Endothelial cell of umbilical vein (primary cell): ENCODE measurements at regions not wholly inside any gene's neighbourhood (a gene's known extent, or its start where the extent isn't known, plus 50 kb on each side); places are given as distances from the start of the nearest gene placed in this dataset.

Source experiments
- BruUV-seq: library from RNA; stranded (reverse); fragments of 400-500 nt; replicated peaks from 2 replicates; lab custom pipeline; 2021; lab: Mats Ljungman, UMichigan
- CTCF ChIA-PET: fragments of 300-600, 350-600 bp; sonication (Branson Sonifier 250); formaldehyde crosslinking; loops from one replicate; lab custom pipeline; 2021; ENCODE audit warnings: antibody characterized with exemption, inconsistent platforms; lab: Charles Lee
- POLR2A ChIA-PET: fragments of 300-600, 350-600 bp; sonication (Branson Sonifier 250); formaldehyde crosslinking; loops from one replicate; lab custom pipeline; 2021; ENCODE audit warnings: antibody characterized with exemption, inconsistent platforms; lab: Charles Lee
- DNase-seq: peaks from one replicate; pipeline ENCODE4 v3.0.0-alpha.2; 2011; ENCODE audit warnings: low read depth, low spot score
- FAIRE-seq: peaks from 2 replicates; lab custom pipeline; 2011; peaks lifted over from hg19 to GRCh38; lab: Jason Lieb, UNC
- H2AFZ ChIP-seq: 2 replicates; pipeline ENCODE4 v1.6.0; 2012; ENCODE audit warnings: low read depth, low read length, control low read depth, inconsistent platforms
- H3K27ac ChIP-seq: 2 replicates; pipeline ENCODE4 v1.5.1; 2011; ENCODE audit warnings: low read depth, mild to moderate bottlenecking, control low read depth, low read length, moderate library complexity; ENCODE audit not compliant: insufficient read depth
- H3K27me3 ChIP-seq, 2 experiments: 2 replicates each; pipeline versions ENCODE4 v1.6.0 to v1.6.1; 2011; ENCODE audit warnings: low read length in 2 of 2, mixed read lengths in 1 of 2; ENCODE audit not compliant: control insufficient read depth in 2 of 2, insufficient read depth in 2 of 2
- H3K36me3 ChIP-seq, 2 experiments: 2 replicates in 1 of 2; 3 replicates in 1 of 2; pipeline ENCODE4 v1.5.1; 2011; ENCODE audit warnings: low read length in 2 of 2, mild to moderate bottlenecking in 1 of 2, moderate library complexity in 1 of 2; ENCODE audit not compliant: control insufficient read depth in 2 of 2, insufficient read depth in 2 of 2; ENCODE audit errors: extremely low read depth in 1 of 2
- H3K4me1 ChIP-seq: 3 replicates; pipeline ENCODE4 v1.5.1; 2011; ENCODE audit warnings: mild to moderate bottlenecking, low read length; ENCODE audit not compliant: control insufficient read depth, insufficient read depth; ENCODE audit errors: extremely low read depth
- H3K4me2 ChIP-seq: 2 replicates; pipeline ENCODE4 v1.6.1; 2011; ENCODE audit warnings: low read length, control low read depth, mixed read lengths; ENCODE audit not compliant: insufficient read depth
- H3K4me3 ChIP-seq, 3 experiments: fragments of 200-600 bp in 1 of 3; sonication (generic), shearing (Covaris generic) in 1 of 3; replicated peaks in 1 of 3; 2 replicates each; pipeline ENCODE4 v1.5.1; 2011 to 2016; ENCODE audit warnings: control low read depth in 3 of 3, low read length in 3 of 3, mild to moderate bottlenecking in 2 of 3, inconsistent platforms in 1 of 3, low read depth in 1 of 3, moderate library complexity in 1 of 3; ENCODE audit not compliant: insufficient read depth in 1 of 3
- H3K79me2 ChIP-seq: 2 replicates; pipeline ENCODE4 v1.6.0; 2012; ENCODE audit warnings: low read length, inconsistent platforms; ENCODE audit not compliant: control insufficient read depth, insufficient read depth
- H3K9ac ChIP-seq: replicated peaks from 2 replicates; pipeline ENCODE3; 2011; ENCODE audit warnings: low read length, control low read depth; ENCODE audit not compliant: insufficient read depth; ENCODE audit errors: extremely low read depth
- H3K9me1 ChIP-seq: replicated peaks from 3 replicates; pipeline ENCODE4 v1.6.0; 2011; ENCODE audit warnings: mild to moderate bottlenecking, low read length; ENCODE audit not compliant: control insufficient read depth, insufficient read depth; ENCODE audit errors: extremely low read depth
- H3K9me3 ChIP-seq: replicated peaks from 2 replicates; pipeline ENCODE4 v1.5.1; 2012; ENCODE audit warnings: low read length, inconsistent platforms; ENCODE audit not compliant: control insufficient read depth, insufficient read depth
- H4K20me1 ChIP-seq: replicated peaks from 2 replicates; pipeline ENCODE3; 2011; ENCODE audit warnings: mild to moderate bottlenecking, low read length; ENCODE audit not compliant: control insufficient read depth, insufficient read depth; ENCODE audit errors: extremely low read depth
- EZH2 ChIP-seq: IDR thresholded peaks from 2 replicates; pipeline ENCODE4 v1.6.1; 2012; ENCODE audit warnings: borderline replicate concordance, low read depth, mild to moderate bottlenecking, moderate library complexity, low read length, inconsistent platforms; ENCODE audit not compliant: severe bottlenecking
- FOS ChIP-seq: IDR thresholded peaks from 2 replicates; pipeline ENCODE4 v1.6.1; 2011; ENCODE audit warnings: mild to moderate bottlenecking, low read length, moderate library complexity, borderline replicate concordance; ENCODE audit not compliant: insufficient read depth
- GATA2 ChIP-seq: IDR thresholded peaks from 2 replicates; pipeline ENCODE4 v1.7.0; 2011; ENCODE audit warnings: low read depth, mild to moderate bottlenecking, moderate library complexity, mixed read lengths, low read length; ENCODE audit not compliant: insufficient read length, insufficient read depth
- JUN ChIP-seq: IDR thresholded peaks from 2 replicates; pipeline ENCODE4 v1.6.1; 2011; ENCODE audit warnings: borderline replicate concordance, low read depth; ENCODE audit not compliant: insufficient read length, insufficient read depth
- MYC ChIP-seq: IDR thresholded peaks from one replicate; pipeline ENCODE4 v1.6.1; 2011; ENCODE audit warnings: mild to moderate bottlenecking, low read depth, low read length
- POLR2A ChIP-seq: IDR thresholded peaks from 2 replicates; pipeline ENCODE4 v1.6.1; 2012; ENCODE audit warnings: low read depth, mild to moderate bottlenecking, control low read depth, low read length
- POLR2AphosphoS5 ChIP-seq: IDR thresholded peaks from 2 replicates; pipeline ENCODE4 v1.6.1; 2012; ENCODE audit warnings: low read depth, mild to moderate bottlenecking, control low read depth, low read length, moderate library complexity; ENCODE audit not compliant: insufficient read depth
- dilution Hi-C: fragments of 300-500 bp; cut with MboI; formaldehyde crosslinking; loops from one replicate; pipeline ENCODE4 v1.15.0; 2019; ENCODE audit warnings: low sequenced_read_pairs; ENCODE audit not compliant: extremely low pct_ligation_motif_present
- intact Hi-C: fragments of 100-400 bp; cut with micrococcal nuclease; formaldehyde crosslinking; loops from one replicate; pipeline ENCODE4 v1.10.0; 2022
- TF ChIP-seq, protein P1 (sequence below), 2 donors: IDR thresholded peaks; 1 replicate in 1 of 2; 2 replicates in 1 of 2; pipeline ENCODE4 v1.5.1; 2011; ENCODE audit warnings: low read length in 2 of 2, mild to moderate bottlenecking in 2 of 2, moderate library complexity in 2 of 2, control low read depth in 1 of 2, inconsistent platforms in 1 of 2, low read depth in 1 of 2; ENCODE audit not compliant: insufficient read depth in 1 of 2; ENCODE audit errors: extremely low read depth in 1 of 2
- TF ChIP-seq, protein P2 (sequence below): IDR thresholded peaks from 2 replicates; pipeline ENCODE4 v1.6.1; 2011; ENCODE audit not compliant: insufficient read depth, insufficient read length

DNA sequence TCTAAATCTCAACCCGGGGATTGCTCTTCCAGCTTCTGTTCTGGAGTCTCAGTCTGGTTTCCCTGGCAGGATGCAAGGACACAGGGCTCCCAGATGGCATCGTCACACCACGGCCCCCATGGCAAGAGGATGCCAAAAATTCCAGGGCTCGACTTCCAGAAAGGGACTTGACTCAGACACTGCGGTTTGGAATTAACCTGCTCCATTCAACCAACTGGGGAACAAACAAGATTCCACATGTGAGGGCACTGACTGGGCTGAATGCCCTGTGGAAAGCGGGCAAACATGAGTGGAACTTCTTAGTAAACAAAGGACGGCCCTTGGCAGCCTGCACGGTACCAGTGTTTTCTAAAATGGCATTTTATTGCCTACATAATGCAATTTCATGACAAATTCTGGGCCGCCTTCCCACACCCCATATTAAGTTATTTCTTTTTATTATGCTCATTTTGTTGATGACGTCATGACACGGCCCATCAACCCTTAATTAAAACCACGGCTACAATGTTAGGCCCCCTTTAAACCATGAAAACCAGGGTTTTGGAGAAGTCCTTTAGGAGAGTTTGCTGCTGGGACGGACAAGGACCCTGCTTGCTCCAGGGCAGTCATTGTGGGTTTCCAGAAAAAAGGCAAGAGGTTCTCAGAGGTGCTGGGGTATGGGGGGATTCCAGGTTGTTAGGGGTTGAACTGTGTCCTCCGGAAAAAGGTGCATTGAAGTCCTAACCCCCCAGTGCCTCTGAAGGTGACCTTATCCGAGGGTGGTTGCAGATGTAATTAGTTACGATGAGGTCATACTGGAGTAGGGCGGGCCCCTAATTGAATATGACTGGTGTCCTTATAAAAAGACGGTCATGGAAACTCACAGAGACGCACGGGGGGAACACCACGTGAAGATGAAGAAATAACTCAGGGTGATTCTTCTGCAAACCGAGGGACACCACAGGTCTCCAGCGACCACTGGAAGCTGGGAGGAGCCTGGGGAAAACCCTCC is 205.6 kb downstream of the FOXL1 start:
- intact Hi-C loops, result no loop called here
- POLR2A ChIA-PET, result no interaction called here
- DNase-seq (no peak), FAIRE-seq (no peak)
- dilution Hi-C loops, result no loop called here
- H4K20me1 ChIP-seq, result no peaks in the 10 kb centered on the region
- H3K4me3 ChIP-seq, result no peak overlapping the region
- no peaks in the 10 kb centered on the region for H3K36me3 ChIP-seq
- BruUV-seq, result no TSS peak
- H3K4me1 ChIP-seq, result peaks cover 6% of the 10 kb centered on the region
- H3K9ac ChIP-seq, result no peak overlapping the region
- no peaks in the 10 kb centered on the region for H3K9me1 ChIP-seq
- no peak overlapping the region for H2AFZ ChIP-seq
- peaks cover 0 to 2% of the 10 kb centered on the region in 2 experiments for H3K27me3 ChIP-seq
- TF ChIP-seq MYC (no peak), POLR2AphosphoS5 (no peak), JUN (no peak), GATA2 (no peak), POLR2A (no peak), FOS (no peak), EZH2 (no peak)
- TF ChIP-seq, protein P1, sequence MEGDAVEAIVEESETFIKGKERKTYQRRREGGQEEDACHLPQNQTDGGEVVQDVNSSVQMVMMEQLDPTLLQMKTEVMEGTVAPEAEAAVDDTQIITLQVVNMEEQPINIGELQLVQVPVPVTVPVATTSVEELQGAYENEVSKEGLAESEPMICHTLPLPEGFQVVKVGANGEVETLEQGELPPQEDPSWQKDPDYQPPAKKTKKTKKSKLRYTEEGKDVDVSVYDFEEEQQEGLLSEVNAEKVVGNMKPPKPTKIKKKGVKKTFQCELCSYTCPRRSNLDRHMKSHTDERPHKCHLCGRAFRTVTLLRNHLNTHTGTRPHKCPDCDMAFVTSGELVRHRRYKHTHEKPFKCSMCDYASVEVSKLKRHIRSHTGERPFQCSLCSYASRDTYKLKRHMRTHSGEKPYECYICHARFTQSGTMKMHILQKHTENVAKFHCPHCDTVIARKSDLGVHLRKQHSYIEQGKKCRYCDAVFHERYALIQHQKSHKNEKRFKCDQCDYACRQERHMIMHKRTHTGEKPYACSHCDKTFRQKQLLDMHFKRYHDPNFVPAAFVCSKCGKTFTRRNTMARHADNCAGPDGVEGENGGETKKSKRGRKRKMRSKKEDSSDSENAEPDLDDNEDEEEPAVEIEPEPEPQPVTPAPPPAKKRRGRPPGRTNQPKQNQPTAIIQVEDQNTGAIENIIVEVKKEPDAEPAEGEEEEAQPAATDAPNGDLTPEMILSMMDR (IDR thresholded peaks at IDR 0.05; ENCODE audit: extremely low read depth in 1 of 2, insufficient read depth in 1 of 2, low read depth in 1 of 2, low read length in 2 of 2), result no peak
- TF ChIP-seq, protein P2, sequence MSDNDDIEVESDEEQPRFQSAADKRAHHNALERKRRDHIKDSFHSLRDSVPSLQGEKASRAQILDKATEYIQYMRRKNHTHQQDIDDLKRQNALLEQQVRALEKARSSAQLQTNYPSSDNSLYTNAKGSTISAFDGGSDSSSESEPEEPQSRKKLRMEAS, result no peak
- no peaks in the 10 kb centered on the region for H3K9me3 ChIP-seq
- no peaks in the 10 kb centered on the region for H3K79me2 ChIP-seq
- CTCF ChIA-PET, result interaction anchor here (1.2 to 1.8 kb wide), 2 partner anchors 23 to 29 kb away, joined by 4 to 6 read pairs; no protein-coding TSS in a partner anchor
- H3K4me2 ChIP-seq, result no peak overlapping the region
- H3K27ac ChIP-seq, result no peak overlapping the region
